SIG-M5 (cell line): ENCODE measurements at regions not wholly inside any gene's neighbourhood (a gene's known extent, or its start where the extent isn't known, plus 50 kb on each side); places are given as distances from the start of the nearest gene placed in this dataset.

ENCODE experiments used
- DNase-seq: peaks from one replicate; lab custom pipeline; 2025; lab: John Stamatoyannopoulos, UW

DNA sequence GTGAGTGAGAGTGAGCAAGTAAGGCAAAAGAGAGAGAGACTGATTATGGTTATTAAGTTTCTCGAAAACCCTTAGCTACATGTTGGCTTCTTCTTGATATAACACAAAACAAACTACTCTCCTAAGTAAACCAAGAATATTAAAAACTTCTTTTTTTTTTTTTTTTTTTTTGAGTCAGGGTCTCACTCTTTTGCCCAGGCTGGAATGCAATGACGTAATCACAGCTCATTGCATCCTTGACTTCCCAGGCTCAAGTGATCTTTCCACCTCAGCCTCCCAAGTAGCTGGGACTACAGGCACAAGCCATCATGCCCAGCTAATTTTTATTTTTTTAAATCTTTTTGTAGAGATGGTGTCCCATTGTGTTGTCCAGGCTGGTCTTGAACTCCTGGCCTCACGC, 102.2 kb upstream of the IL6 start:
- DNase-seq = no peak

DNA sequence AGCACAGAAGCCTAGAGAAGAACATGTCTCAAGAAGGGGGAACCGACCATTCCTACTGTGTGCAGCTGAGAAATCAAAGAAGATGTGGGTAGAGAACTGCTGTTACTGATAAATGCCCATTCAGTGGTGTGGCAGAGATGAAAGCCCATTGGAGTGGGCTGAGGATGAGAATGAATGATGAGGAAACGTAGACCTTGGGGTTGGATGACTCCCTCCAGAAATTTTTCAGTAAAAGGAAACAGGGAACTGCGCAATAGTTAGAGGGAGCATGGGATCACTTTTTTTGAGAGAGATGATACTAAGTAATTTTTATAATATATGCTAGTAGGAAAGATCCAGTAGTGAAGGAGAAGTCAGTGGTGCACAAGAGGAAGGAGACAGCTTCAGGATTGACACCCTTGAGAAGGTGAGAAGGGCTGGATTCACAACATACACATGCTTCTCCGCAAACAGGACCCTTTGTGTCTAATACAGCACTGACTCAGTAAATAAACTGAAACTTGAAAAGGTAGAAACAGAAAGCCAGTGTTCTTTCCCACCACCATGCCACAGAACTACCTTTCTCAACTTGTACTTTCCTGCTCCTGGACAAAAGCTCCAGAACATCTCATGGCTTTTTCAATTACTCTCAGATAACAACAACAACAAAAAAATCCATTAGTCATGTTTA, 104.7 kb upstream of the IL6 start:
- DNase-seq = no peak

DNA sequence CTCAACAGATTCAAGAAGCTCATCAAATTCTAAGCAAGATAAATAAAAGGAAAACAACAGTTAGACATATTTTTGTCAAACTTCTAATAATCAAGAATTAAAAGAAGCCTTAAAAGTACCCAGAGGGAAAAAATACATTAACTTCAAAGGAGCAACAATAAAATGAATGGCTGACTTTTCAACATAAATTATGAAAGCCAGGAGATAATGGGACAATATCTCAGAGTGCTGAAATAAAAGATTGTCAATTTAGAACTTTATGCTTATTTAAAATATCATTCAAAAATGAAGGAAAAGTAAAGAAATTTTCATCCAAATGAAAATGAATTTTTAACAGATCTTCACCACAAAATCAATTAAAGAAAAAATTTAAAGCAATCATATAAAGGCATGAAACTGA, 108.5 kb upstream of the IL6 start:
- DNase-seq = no peak

DNA sequence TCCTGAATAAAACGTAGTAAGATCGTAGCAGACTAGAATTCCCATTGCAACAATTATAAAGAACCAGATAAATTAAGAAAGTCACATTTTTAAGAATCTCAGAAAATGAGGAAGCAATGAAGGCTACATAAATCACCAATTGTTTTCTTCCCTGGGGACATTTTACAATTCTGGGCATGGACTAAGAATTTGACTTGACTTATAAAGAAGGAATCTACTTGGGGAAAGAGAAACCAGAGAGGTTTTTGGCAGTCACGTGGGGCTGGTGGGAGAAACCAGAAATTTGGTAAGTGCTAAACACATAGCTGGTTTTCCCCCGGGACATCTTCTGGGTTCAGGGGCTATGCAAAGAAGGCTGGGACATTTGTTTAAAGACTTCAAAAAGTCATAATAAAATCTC, 109.8 kb upstream of the IL6 start:
- DNase-seq = no peak

DNA sequence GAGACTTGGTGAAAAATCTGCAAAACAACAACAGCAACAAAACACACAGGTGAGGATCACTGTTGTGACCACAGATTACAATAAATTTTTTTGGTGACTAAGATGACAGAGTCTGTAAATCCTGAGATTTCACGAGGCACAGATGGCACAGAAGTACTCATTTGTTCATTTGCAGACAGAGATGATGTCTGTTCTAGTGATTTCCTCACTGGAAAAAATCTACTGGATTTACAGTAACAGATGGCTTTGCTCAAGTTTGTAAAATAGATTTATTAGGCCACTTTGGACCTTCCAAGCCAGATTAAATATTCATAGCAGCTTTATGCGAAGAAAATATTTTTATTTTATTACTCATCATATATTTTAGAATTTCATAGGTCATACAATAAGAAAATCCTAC, 113.5 kb upstream of the IL6 start:
- DNase-seq = no peak

DNA sequence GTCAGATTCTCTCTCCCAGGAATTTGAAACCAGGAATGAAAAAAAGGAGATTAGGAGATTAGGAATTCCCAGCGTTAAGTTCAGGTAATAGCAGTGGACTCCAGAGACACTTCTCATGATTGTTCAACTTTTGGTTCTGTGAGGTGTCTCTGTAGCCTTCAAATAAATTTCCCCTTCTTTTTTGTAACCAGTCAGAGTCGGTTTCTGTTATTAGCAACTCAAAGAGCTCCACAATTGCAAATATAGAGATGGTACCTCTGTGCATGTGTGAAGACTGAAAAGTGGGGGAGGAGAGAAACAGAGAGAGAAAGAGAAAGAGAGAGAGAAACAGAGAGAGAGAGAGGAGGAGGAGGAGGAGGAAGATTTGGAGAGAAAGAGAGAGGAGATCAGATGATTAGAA, 112.8 kb upstream of the STEAP1B start:
- no peak for DNase-seq

DNA sequence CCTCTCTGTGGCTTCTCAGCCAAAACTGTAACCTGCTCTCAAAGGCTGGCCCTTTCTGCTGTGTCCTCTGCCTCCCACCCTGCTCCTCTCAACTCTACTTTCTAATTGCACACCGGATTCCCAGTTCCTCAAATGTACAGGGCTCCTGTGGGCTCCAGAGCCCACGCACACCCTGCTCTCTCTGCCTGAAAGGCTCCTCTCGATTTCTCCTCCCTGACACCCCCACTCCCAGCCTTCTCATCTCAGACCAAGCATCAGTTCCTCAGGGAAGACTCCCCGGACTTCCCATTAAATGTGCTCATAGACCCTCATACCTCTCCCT, 111.7 kb upstream of the STEAP1B start:
- DNase-seq = no peak

DNA sequence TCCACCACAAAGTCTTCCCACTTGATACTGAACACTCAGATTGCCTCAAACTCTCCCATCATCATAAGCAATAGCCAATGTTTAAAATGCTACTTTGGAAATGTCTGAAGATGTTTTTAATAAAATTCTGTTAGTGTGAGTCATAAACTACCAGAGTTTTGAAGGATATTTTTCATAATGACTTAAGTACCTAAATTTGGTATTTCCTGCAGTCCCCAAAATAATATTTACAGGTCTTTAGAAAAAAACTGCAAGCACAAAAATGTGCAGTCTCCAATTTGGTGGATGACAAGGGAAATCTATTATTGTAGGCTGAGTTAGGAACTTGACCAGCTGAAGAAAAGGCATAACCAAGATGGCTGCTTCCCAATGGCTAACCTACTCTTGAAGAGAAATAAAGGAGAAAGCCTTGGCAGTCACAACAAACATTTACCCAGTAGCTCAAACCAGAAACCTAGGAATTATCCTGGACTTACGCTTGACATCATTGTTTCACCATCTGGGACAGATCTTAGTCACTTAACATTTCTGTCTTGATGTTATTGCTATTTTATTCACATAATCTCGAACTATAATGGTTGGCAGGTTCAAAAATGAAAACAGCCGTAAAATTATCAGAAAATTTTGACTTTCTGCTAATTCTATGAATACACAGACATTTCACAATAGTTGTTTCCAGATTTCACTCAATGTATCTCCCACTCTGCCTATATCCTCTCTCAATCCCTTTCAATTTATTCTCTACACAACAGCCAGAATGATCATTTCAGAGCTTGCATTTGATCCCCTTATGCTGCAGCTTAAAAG, 111.2 kb upstream of the STEAP1B start:
- DNase-seq = no peak

DNA sequence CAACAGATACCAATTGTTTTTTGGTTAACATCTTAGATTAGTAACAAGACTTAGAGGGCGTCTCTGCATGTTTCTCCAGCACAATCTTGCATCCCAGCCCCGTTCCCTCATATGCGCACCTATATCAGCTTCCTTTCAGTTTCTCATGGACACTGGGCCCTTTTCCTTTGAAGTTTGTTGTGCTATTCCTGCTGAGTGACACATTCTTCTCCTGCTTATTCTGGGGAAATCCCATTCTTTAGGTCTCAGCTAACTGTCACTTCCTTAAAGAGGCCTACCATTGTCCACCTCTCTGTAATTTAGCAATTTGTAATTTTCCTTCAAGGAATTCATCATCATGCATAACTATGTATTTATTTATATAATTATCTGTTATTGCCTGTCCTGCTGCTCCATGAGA, 110.3 kb upstream of the STEAP1B start:
- DNase-seq = no peak

DNA sequence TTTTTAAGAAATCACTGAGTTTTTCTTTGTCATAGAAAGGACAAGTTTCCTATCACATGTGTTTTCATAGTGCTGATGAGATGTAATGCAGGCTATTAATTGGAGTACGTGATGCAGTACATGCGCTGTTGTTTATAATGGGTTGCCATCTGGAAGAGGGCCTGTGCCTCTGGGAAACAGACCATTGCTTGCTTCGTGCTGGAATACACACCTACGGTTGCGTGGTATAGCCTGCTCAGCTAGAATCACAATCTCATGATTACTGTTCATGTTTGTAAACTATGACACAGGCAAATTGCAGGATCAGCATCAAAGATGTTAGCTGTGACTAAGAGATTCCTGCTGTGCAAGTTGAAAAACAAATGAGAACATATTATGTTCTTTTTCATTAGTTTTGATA, 107.2 kb upstream of the STEAP1B start:
- DNase-seq = no peak

DNA sequence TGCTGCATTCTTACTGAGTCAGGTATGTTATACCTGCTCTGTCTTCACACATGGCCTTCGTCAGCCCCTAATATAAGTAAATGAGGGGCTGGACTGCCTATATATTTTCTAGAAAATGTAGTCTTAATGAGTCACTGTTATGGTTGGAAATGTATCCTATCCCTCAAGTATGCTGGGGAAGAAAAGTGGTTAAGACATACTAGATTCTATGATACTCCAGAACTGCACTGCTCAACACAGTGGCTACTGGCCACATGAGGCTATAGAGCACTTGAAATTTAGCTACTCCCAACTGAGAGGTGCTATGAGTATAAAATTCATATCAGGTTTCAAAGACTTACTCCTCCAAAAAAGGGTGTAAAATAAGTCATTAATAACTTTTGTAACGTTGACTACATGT, 104.3 kb upstream of the STEAP1B start:
- no peak for DNase-seq

DNA sequence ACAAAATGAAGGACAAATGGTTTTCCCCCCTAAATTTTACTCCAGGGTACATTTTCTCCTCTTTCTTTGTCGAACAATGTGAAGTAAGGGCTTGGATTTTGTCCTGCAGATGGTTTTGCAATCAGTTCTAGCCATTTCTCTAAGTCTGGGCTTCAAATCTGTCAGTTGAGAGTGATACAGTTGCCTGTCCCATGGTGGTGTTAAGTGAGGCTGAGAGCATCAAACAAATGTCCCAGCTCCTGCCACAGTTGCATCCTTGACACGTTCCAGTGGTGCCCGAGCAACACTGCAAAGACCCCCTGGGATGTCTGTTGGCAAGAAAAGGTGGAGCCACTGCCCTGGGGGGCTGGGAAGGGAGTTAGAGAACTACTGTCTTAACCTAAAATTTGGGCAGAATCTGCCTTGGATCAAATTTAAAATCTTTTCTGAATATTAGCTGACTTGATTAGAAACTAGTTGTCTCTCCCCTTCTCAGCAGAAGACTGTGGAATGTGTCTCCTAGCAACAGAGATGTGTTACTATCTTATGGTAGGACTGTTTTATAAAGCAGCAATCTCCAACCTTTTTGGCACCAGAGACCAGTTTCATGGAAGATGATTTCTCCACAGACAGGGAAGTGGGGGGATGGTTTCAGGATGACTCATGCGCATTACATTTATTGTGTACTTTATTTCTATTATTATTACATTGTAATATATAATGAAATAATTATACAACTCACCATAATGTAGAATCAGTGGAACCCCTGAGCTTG, 102.0 kb upstream of the STEAP1B start:
- DNase-seq = no peak

DNA sequence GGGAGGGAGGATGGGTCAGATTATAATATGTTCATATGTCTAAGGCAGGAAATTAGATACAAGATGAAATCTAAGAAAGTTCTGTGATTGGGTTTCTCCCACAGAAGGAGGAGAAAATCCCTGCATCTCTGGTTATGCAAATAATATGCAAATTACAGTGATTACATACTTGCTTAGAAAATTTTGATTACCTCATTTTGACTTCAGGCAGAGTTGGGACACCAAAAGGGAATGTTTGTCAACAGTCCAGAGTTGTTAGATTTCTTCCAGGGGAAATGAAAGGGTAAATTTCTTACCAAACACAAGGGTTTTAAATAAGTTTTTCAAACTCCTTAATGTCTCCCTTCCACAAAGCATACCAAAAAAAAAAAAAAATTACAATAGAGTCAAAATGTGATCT, 101.4 kb upstream of the STEAP1B start:
- DNase-seq = no peak

DNA sequence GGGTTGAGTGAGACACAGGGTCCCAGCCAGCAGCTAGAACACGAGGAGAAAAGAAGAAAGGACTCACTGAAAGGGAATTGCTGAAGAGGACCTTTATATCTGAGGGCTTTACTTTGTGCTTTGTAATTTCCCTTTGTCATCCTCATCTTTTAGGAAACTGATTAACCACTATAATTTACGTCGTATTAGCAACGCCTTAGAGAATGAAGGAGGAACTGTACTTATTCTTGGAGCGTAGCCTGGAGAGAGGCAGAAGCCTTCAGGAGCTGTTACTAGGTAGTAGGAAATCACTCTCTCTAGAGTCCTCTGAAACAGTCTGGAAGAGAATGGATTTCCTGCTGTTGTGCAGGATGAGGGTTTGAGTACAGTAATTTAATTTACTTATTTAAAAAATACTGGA, 101.0 kb upstream of the STEAP1B start:
- DNase-seq = no peak

DNA sequence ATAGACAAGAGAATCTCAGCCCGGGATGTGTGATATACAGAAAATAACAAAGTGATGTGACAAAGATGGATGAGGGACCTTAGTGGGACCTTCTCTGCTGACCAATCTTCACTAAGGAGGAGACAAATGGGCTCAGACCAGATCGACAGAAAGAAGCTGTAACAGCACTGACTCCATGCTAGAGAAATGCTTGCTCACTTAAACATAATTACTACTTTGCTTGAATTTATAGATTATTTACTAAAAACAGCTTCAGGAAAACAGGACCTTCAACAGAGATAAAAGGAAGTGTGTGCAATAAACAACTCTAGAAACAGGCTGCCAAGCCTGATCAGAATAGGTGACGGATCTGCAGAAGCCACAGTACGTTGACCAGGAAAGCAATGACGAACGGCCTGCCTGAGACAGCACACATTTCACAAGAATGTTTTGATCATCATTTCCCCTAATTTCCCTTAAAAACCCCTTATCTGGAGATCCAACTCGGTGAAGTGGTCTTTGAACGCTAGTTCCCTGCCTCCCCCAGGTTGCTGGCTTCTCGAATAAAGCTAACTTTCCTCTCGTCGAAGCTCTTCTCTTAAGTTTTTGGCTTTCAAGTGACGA, 98.4 kb upstream of the STEAP1B start:
- DNase-seq = no peak

DNA sequence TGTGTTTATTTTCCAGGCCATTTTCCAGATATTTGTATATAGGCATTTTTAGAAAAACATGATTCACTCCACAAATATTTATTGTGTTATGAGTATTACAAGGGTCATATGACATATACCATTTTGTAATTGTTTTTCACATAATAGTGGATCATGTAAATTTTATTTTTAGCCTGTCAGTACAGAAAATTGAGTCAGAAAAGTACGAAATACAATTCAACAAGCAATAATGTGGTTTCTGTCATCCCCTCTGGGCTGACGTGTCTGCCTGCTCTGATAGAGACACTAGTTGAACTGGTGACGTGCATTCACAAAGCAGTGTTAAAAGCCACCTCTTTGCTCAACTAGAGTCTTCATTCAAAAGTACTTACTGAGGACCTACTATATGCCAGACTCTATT, 97.9 kb upstream of the STEAP1B start:
- DNase-seq = no peak

DNA sequence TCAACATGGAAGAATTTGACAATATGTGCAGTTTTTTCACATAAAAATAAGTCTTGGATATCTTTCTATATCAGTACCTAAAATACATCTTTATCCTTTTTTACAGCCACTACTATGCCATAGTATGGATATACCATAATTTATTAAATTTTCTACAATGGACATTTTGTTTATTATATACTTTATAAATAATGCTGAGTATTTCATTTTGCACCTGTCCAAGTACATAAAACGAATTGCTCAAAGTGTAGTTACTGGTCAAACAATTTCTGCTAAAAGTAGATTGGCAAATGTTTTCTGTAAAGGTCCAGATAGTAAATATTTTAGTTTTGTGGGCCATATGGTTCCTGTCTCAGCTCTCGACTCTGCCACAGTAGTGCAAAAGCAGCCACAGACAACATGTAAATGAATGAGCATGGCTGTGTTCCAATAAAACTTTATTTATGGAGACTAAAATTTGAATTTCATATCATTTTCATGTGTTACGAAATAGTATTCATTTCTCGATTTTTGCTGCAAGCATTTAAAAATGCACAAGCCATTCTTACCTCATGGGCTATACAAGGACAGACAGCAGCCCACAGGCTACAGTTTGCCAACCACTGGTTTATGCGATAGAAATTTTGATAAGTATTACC, 96.9 kb upstream of the STEAP1B start:
- no peak for DNase-seq

DNA sequence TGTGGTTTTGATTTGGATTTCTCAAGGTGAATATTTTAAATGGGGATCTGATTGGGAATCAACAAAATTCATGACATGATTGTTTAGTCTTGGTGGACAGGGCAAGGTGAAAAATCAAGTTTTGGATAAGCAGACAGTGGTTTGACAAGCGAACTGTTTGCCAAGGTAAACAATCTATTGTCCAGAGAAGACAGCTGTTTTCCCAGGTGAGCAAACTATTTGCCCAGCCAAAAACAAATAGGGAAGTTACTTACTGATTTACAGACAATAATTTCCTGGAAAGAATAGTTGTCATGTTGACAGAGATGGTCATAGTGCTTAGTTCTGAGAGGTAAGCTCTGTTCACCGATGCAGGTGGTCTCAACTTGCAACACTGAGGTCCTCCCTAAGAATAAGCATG, 94.0 kb upstream of the STEAP1B start:
- DNase-seq = no peak

DNA sequence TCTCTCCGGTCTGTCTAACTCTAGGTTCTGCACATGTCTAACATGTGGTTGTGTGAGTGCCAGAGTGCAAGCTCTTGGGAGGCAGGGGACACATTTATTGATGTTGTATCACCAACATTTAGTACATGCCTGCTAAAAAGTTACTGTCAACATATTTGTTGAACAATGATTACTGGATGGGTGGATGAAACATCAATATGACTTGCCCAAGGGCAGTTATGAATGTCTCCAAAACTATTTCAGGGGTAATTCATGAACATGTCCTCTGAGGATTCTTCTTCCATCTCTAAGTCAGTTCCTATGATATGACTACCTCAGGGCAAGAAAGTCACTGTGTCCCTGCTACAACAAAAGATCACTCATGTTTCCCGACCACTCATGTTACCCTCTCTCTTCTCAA, 91.3 kb upstream of the STEAP1B start:
- no peak for DNase-seq

DNA sequence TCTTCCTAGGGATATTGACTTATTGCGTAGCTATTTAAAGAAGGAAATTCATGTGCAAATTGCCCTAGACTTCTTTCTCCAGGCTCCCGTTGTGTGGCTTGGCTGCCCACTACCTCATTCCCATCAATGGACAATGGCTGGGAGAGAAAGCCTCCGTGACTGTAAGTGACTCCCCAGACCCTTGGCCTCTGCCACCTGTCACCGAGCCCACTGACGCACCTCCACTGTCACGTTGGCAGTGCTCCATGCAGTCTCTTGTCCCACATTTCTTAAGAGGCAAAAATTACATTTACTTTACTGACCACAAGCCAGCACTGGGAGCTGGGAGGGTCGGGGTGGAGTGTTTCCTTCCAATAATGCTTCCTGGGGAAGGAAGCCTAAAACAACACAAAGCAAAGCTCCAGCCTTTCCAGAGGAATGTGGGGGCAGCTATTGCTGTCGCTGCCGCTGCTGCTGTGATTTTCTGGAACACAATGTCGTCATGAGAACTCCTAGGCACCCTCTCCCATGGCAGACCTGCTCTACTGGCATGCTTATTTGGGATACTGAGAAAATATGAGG, 89.7 kb upstream of the STEAP1B start:
- no peak for DNase-seq

DNA sequence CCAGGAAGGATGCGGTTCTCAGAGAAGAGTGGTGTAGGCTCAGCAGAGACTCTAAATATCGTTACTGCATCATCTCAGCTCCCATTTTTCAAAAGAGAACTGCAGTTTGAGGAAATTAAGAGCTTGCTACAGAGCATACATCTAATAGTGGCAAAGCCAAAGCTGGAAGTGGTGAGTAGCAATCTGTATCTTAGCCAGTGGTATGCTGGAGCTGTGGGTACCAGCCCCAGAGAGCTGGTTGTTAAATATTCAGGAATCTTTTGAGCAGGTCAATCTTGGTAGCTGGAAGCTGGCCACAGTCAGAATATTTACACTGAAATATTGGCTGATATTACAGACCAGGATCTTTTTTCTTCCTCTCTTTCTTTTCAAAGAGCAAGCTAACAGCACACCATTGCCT, 88.4 kb upstream of the STEAP1B start:
- no peak for DNase-seq

DNA sequence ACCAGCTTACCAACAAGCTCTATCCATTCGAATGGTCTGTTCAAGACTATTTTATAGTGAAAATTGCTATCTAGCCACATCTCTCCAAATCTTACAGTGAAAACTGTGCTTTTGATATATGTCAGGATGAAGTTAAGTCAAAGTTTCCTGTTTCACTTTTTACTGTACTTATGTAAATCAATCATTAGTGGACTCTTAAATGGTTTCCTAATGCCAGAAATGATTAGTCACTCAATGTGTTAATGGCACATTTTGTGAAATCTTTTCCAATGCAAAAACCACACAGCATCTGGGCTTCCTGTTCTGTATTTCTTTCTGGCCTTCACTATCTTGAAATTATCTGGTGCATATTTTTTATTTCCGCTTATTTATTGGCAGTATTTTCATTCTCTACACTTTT, 87.3 kb upstream of the STEAP1B start:
- DNase-seq = no peak
